ENCODE measurements at regions not wholly inside any gene's neighbourhood (a gene's known extent, or its start where the extent isn't known, plus 50 kb on each side); places are given as distances from the start of the nearest gene placed in this dataset.

GRCh38 chr10:55311848-55312635 lies 511.0 kb upstream of the PCDH15 start:
- Histone ChIP-seq H3K4me3 (ENCODE audit: insufficient read depth, low read depth, low read length) (no peak overlapping the region), H4K20me1 (ENCODE audit: insufficient read depth, low read length) (no peaks in the 10 kb centered on the region), H3K27me3 (ENCODE audit: insufficient read depth, low read length) (no peaks in the 10 kb centered on the region), H3K27ac (ENCODE audit: low read depth, low read length) (no peak overlapping the region), H3K79me2 (ENCODE audit: insufficient read depth, low read length) (no peaks in the 10 kb centered on the region), H2AFZ (ENCODE audit: low read depth, low read length) (no peak overlapping the region), H3K9ac (ENCODE audit: low read length) (no peak overlapping the region), H3K9me3 (ENCODE audit: insufficient read depth, low read depth, low read length) (no peaks in the 10 kb centered on the region), H3K36me3 (ENCODE audit: insufficient read depth, low read length) (no peaks in the 10 kb centered on the region), H3K4me1 (ENCODE audit: insufficient read depth, low read length) (no peaks in the 10 kb centered on the region), H3K4me2 (ENCODE audit: low read length) (no peak overlapping the region)
- TF ChIP-seq CTCF (IDR thresholded peaks at IDR 0.05; ENCODE audit: insufficient read depth, low read depth, low read length) (no peak), EZH2 (IDR thresholded peaks at IDR 0.05; ENCODE audit: insufficient read depth, low read length) (no peak)
- H3K4me1 Mint-ChIP-seq (ENCODE audit: low read depth, unreplicated experiment) = no peaks in the 10 kb centered on the region
- H3K9me3 Mint-ChIP-seq (ENCODE audit: unreplicated experiment) = no peaks in the 10 kb centered on the region
- H3K27me3 Mint-ChIP-seq (ENCODE audit: low read depth, unreplicated experiment) = no peaks in the 10 kb centered on the region
- H3K4me3 Mint-ChIP-seq (ENCODE audit: unreplicated experiment) = no peak overlapping the region
- no peak for FAIRE-seq
- no peak for DNase-seq (ENCODE audit: low read depth)
- no peak overlapping the region for H3K27ac Mint-ChIP-seq (ENCODE audit: unreplicated experiment)
- no peaks in the 10 kb centered on the region for H3K36me3 Mint-ChIP-seq (ENCODE audit: low read depth, unreplicated experiment)

DNA sequence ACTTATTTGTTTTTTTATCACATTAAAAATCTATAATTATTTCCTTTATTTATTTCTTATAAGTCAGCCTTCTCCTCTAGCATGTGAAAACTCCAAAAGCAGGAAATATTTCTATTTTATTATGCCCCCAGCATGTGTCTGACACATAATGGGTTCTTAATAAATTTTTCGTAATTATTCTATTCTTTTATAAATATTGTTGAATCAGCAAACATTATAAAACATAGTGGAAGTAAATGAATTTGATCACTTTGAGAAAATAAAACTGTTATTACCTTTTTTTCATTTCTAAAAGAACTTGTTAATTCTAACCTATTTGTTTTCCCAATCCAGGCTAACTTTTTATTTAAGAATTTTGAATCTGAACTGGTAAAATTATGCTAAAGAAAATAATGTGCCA lies 509.1 kb upstream of the PCDH15 start:
- DNase-seq (ENCODE audit: low read depth) (no peak), FAIRE-seq (no peak)
- H3K27me3 ChIP-seq (ENCODE audit: insufficient read depth, low read length) = no peaks in the 10 kb centered on the region
- H3K9me3 Mint-ChIP-seq (ENCODE audit: unreplicated experiment) = no peaks in the 10 kb centered on the region
- TF ChIP-seq CTCF (IDR thresholded peaks at IDR 0.05; ENCODE audit: insufficient read depth, low read depth, low read length) (no peak), EZH2 (IDR thresholded peaks at IDR 0.05; ENCODE audit: insufficient read depth, low read length) (no peak)
- no peaks in the 10 kb centered on the region for H3K4me1 ChIP-seq (ENCODE audit: insufficient read depth, low read length)
- H3K4me3 ChIP-seq (ENCODE audit: insufficient read depth, low read depth, low read length) = no peak overlapping the region
- H3K9ac ChIP-seq (ENCODE audit: low read length) = no peak overlapping the region
- H4K20me1 ChIP-seq (ENCODE audit: insufficient read depth, low read length) = no peaks in the 10 kb centered on the region
- H3K4me3 Mint-ChIP-seq (ENCODE audit: unreplicated experiment) = no peak overlapping the region
- H3K27me3 Mint-ChIP-seq (ENCODE audit: low read depth, unreplicated experiment) = no peaks in the 10 kb centered on the region
- H3K27ac ChIP-seq (ENCODE audit: low read depth, low read length) = no peak overlapping the region
- no peaks in the 10 kb centered on the region for H3K36me3 Mint-ChIP-seq (ENCODE audit: low read depth, unreplicated experiment)
- H2AFZ ChIP-seq (ENCODE audit: low read depth, low read length) = no peak overlapping the region
- H3K4me1 Mint-ChIP-seq (ENCODE audit: low read depth, unreplicated experiment) = no peaks in the 10 kb centered on the region
- no peak overlapping the region for H3K27ac Mint-ChIP-seq (ENCODE audit: unreplicated experiment)
- H3K9me3 ChIP-seq (ENCODE audit: insufficient read depth, low read depth, low read length) = no peaks in the 10 kb centered on the region
- H3K36me3 ChIP-seq (ENCODE audit: insufficient read depth, low read length) = no peaks in the 10 kb centered on the region
- no peak overlapping the region for H3K4me2 ChIP-seq (ENCODE audit: low read length)
- H3K79me2 ChIP-seq (ENCODE audit: insufficient read depth, low read length) = no peaks in the 10 kb centered on the region

DNA sequence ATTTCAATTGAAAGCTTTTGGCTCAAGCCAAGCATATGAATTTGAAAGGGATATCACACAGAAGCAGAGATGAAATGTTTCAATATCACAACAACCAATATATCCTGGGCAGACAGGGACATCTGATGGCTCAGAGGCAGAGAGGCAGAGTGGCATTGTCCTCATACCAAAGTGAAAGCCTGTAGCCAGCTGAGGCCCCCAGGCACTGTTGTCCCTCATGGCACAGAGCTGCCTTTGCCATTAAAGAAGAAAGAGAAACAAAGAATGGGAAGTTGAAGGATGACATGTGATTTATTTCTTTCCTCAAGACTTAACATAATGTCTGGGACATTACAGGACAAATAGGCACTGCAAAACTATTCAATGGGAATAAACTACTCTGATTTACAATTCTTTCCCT lies 504.3 kb upstream of the PCDH15 start:
- TF ChIP-seq CTCF (IDR thresholded peaks at IDR 0.05; ENCODE audit: insufficient read depth, low read depth, low read length) = no peak
- no peak for TF ChIP-seq EZH2 (IDR thresholded peaks at IDR 0.05; ENCODE audit: insufficient read depth, low read length)
- H3K9me3 Mint-ChIP-seq (ENCODE audit: unreplicated experiment) = no peaks in the 10 kb centered on the region
- Histone ChIP-seq H3K4me2 (ENCODE audit: low read length) (no peak overlapping the region), H3K27ac (ENCODE audit: low read depth, low read length) (no peak overlapping the region), H3K9ac (ENCODE audit: low read length) (no peak overlapping the region), H3K4me1 (ENCODE audit: insufficient read depth, low read length) (no peaks in the 10 kb centered on the region), H3K36me3 (ENCODE audit: insufficient read depth, low read length) (no peaks in the 10 kb centered on the region), H3K27me3 (ENCODE audit: insufficient read depth, low read length) (no peaks in the 10 kb centered on the region), H3K9me3 (ENCODE audit: insufficient read depth, low read depth, low read length) (no peaks in the 10 kb centered on the region), H4K20me1 (ENCODE audit: insufficient read depth, low read length) (no peaks in the 10 kb centered on the region), H3K79me2 (ENCODE audit: insufficient read depth, low read length) (no peaks in the 10 kb centered on the region), H3K4me3 (ENCODE audit: insufficient read depth, low read depth, low read length) (no peak overlapping the region), H2AFZ (ENCODE audit: low read depth, low read length) (no peak overlapping the region)
- no peak overlapping the region for H3K4me3 Mint-ChIP-seq (ENCODE audit: unreplicated experiment)
- DNase-seq (ENCODE audit: low read depth) (no peak), FAIRE-seq (no peak)
- no peaks in the 10 kb centered on the region for H3K27me3 Mint-ChIP-seq (ENCODE audit: low read depth, unreplicated experiment)
- H3K4me1 Mint-ChIP-seq (ENCODE audit: low read depth, unreplicated experiment) = no peaks in the 10 kb centered on the region
- H3K27ac Mint-ChIP-seq (ENCODE audit: unreplicated experiment) = no peak overlapping the region
- no peaks in the 10 kb centered on the region for H3K36me3 Mint-ChIP-seq (ENCODE audit: low read depth, unreplicated experiment)

All from astrocyte (in vitro differentiated cells and primary cell).